ENCODE measurements at regions not wholly inside any gene's neighbourhood (a gene's known extent, or its start where the extent isn't known, plus 50 kb on each side); places are given as distances from the start of the nearest gene placed in this dataset.

GRCh38 chr5:3372289-3372688, 223.3 kb upstream of the IRX1 start:
- no peak for TF ChIP-seq EZH2phosphoT487 (IDR thresholded peaks at IDR 0.05; ENCODE audit: insufficient read depth, low read depth)
- no peak for TF ChIP-seq EZH2 (IDR thresholded peaks at IDR 0.05; ENCODE audit: insufficient read depth, poor library complexity, severe bottlenecking)

Data from GM23248 (cell line).